ENCODE measurements at regions not wholly inside any gene's neighbourhood (a gene's known extent, or its start where the extent isn't known, plus 50 kb on each side); places are given as distances from the start of the nearest gene placed in this dataset.

GRCh38 chr1:168396940-168397684 lies 116.4 kb downstream of the TBX19 start:
- ATAC-seq, result no peak
- intact Hi-C loops (cut with micrococcal nuclease), result no loop called here
- no peak for DNase-seq

GRCh38 chr1:168396508-168396907 lies 115.8 kb downstream of the TBX19 start:
- ATAC-seq, result no peak
- intact Hi-C loops (cut with micrococcal nuclease), result no loop called here
- no peak for DNase-seq

GRCh38 chr1:168394858-168395257 lies 114.2 kb downstream of the TBX19 start:
- DNase-seq (no peak), ATAC-seq (no peak)
- intact Hi-C loops (cut with micrococcal nuclease), result no loop called here

GRCh38 chr1:168392958-168393549 lies 112.4 kb downstream of the TBX19 start:
- no peak for DNase-seq
- intact Hi-C loops (cut with micrococcal nuclease), result no loop called here
- ATAC-seq, result no peak

GRCh38 chr1:168391851-168392681 lies 111.4 kb downstream of the TBX19 start:
- DNase-seq, result no peak
- ATAC-seq, result no peak
- intact Hi-C loops (cut with micrococcal nuclease), result no loop called here

- intact Hi-C loops (cut with micrococcal nuclease), result no loop called here
- no peak for DNase-seq
Observed at GRCh38 chr1:168390271-168390670, 109.6 kb downstream of the TBX19 start.

GRCh38 chr1:168387781-168388760 lies 107.4 kb downstream of the TBX19 start:
- ATAC-seq, result no peak
- intact Hi-C loops (cut with micrococcal nuclease), result no loop called here
- DNase-seq, result no peak

More at GRCh38 chr1:168390271-168390670, 109.6 kb downstream of the TBX19 start:
- no peak for ATAC-seq

GRCh38 chr1:168386949-168387586 lies 106.4 kb downstream of the TBX19 start:
- ATAC-seq, result peak; percentile 52
- intact Hi-C loops (cut with micrococcal nuclease), result no loop called here
- peak; percentile 52 for DNase-seq

GRCh38 chr1:168386492-168386891 lies 105.8 kb downstream of the TBX19 start:
- ATAC-seq (no peak), DNase-seq (no peak)
- intact Hi-C loops (cut with micrococcal nuclease), result no loop called here

GRCh38 chr1:168381850-168382249 lies 101.2 kb downstream of the TBX19 start:
- DNase-seq (no peak), ATAC-seq (no peak)
- intact Hi-C loops (cut with micrococcal nuclease), result no loop called here

- ATAC-seq (no peak), DNase-seq (no peak)
- intact Hi-C loops (cut with micrococcal nuclease), result no loop called here
Observed at GRCh38 chr1:168380945-168381344, 100.3 kb downstream of the TBX19 start.

- DNase-seq, result no peak
- intact Hi-C loops (cut with micrococcal nuclease), result no loop called here
- no peak for ATAC-seq
Observed at GRCh38 chr1:168379104-168379860, 98.6 kb downstream of the TBX19 start.

- intact Hi-C loops (cut with micrococcal nuclease), result no loop called here
- ATAC-seq, result no peak
- no peak for DNase-seq
Observed at GRCh38 chr1:168375566-168376300, 95.1 kb downstream of the TBX19 start.

- no peak for DNase-seq
- ATAC-seq, result no peak
- intact Hi-C loops (cut with micrococcal nuclease), result no loop called here
Observed at GRCh38 chr1:168374566-168374965, 93.9 kb downstream of the TBX19 start.

GRCh38 chr1:168373869-168374268 lies 93.2 kb downstream of the TBX19 start:
- intact Hi-C loops (cut with micrococcal nuclease), result no loop called here
- DNase-seq (no peak), ATAC-seq (no peak)

GRCh38 chr1:168372861-168373371 lies 92.2 kb downstream of the TBX19 start:
- intact Hi-C loops (cut with micrococcal nuclease), result no loop called here
- DNase-seq (peak; percentile 31), ATAC-seq (peak; percentile 35)

- no peak for ATAC-seq
- intact Hi-C loops (cut with micrococcal nuclease), result no loop called here
Observed at GRCh38 chr1:168372307-168372706, 91.6 kb downstream of the TBX19 start.

More at GRCh38 chr1:168372307-168372706, 91.6 kb downstream of the TBX19 start:
- no peak for DNase-seq

All from left ventricle myocardium superior (tissue), 1 donor.